SU-DHL-6 (cell line): ENCODE measurements at regions not wholly inside any gene's neighbourhood (a gene's known extent, or its start where the extent isn't known, plus 50 kb on each side); places are given as distances from the start of the nearest gene placed in this dataset.

Experiments
- EZH2phosphoT487 ChIP-seq: fragments of 200-600 bp; sonication (generic), shearing (Covaris generic); conservative IDR thresholded peaks from 2 replicates; pipeline ENCODE4 v1.6.1; 2018; ENCODE audit warnings: mild to moderate bottlenecking, antibody characterized with exemption, low read length, moderate library complexity, mixed read lengths
- TF ChIP-seq, protein P1 (sequence below): fragments of 200-600 bp; sonication (generic); IDR thresholded peaks from one replicate; pipeline ENCODE4 v1.5.1; 2017; ENCODE audit warnings: antibody characterized with exemption, mild to moderate bottlenecking, low read length, moderate library complexity; ENCODE audit not compliant: insufficient read depth, poor library complexity, severe bottlenecking

DNA sequence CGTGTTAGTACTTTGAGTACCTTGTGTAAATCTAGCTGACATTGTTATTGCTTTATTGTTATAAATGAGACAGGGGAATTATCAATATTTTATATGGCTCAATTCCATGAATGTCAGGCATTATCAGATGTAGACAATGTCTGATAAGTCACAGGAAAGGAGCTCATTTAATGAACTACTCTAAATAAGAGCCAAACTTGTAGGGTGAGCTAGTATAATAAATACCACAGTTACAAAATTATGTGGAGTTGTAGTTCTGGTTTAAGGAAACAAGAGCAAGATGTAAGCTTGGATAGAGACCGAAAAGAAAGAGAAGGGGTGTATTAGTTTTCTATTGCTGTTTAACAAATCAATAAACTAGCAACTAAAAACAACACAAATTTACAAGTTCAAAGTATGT is 891.8 kb upstream of the SLITRK1 start:
- TF ChIP-seq, protein P1, sequence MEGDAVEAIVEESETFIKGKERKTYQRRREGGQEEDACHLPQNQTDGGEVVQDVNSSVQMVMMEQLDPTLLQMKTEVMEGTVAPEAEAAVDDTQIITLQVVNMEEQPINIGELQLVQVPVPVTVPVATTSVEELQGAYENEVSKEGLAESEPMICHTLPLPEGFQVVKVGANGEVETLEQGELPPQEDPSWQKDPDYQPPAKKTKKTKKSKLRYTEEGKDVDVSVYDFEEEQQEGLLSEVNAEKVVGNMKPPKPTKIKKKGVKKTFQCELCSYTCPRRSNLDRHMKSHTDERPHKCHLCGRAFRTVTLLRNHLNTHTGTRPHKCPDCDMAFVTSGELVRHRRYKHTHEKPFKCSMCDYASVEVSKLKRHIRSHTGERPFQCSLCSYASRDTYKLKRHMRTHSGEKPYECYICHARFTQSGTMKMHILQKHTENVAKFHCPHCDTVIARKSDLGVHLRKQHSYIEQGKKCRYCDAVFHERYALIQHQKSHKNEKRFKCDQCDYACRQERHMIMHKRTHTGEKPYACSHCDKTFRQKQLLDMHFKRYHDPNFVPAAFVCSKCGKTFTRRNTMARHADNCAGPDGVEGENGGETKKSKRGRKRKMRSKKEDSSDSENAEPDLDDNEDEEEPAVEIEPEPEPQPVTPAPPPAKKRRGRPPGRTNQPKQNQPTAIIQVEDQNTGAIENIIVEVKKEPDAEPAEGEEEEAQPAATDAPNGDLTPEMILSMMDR = no peak
- TF ChIP-seq EZH2phosphoT487 = no peak
